ENCODE measurements at regions not wholly inside any gene's neighbourhood (a gene's known extent, or its start where the extent isn't known, plus 50 kb on each side); places are given as distances from the start of the nearest gene placed in this dataset.

DNA sequence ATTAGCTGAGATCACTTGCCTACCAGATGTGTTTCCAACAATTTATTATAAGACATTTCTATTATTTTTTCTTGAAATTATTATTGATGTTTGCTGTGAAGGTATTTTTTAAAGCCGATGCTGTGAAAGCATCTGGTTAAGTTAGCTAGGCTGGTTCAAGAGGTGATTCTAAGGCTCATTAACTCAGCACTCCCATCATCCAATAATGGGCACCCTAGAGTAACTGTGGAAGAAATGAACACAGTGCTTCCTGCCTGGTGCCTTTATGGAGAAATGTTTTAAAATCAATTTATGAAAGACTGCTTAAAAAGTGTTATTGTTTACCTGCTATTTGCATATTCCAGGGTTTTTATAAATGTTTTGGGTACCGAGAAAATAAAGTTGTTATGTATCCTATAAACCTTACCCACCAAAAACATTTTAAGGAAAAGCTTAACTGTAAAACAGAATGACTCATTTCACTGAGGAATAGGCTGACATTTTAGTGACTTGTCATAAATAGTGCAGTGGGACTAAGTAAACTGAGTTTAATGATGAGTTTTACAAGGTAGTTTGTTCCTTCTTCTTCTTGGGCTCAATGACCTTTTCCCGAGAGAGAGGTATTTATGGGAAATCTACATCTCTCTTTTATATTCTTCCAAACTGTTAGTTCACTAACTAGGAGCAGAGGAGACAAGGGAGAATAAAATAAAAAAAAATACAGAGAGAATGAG, 310.0 kb upstream of the AADAT start:
- H3K9me3 ChIP-seq: no peaks in the 10 kb centered on the region
- no peak for DNase-seq (ENCODE audit: low spot score)
- no peaks in the 10 kb centered on the region for H3K27me3 ChIP-seq
- TF ChIP-seq, protein P1, sequence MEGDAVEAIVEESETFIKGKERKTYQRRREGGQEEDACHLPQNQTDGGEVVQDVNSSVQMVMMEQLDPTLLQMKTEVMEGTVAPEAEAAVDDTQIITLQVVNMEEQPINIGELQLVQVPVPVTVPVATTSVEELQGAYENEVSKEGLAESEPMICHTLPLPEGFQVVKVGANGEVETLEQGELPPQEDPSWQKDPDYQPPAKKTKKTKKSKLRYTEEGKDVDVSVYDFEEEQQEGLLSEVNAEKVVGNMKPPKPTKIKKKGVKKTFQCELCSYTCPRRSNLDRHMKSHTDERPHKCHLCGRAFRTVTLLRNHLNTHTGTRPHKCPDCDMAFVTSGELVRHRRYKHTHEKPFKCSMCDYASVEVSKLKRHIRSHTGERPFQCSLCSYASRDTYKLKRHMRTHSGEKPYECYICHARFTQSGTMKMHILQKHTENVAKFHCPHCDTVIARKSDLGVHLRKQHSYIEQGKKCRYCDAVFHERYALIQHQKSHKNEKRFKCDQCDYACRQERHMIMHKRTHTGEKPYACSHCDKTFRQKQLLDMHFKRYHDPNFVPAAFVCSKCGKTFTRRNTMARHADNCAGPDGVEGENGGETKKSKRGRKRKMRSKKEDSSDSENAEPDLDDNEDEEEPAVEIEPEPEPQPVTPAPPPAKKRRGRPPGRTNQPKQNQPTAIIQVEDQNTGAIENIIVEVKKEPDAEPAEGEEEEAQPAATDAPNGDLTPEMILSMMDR (IDR thresholded peaks at IDR 0.05): no peak
- no peak overlapping the region for H3K27ac ChIP-seq
- no peak overlapping the region for H3K4me3 ChIP-seq
- no peaks in the 10 kb centered on the region for H3K4me1 ChIP-seq
- H3K36me3 ChIP-seq: no peaks in the 10 kb centered on the region

DNA sequence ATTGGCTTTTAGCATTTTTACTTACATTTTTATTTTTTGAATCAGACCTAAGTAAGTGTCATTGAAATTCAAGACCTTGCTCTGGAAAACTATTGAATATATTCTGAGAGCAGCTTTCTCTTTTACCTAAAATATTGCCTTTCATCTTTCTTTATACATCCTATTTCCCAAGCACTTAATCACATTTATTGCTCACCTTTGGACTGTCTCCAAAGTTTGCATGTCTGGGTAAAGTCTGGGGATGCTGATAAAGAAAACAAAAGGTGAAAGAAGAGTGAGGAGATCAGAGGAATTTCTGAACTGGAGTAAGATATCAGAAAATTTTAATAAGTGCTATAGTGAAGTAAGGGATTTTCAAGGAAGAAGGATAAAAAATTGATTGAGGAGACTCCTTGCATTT, 308.5 kb upstream of the AADAT start:
- H3K9me3 ChIP-seq: no peaks in the 10 kb centered on the region
- H3K4me3 ChIP-seq: no peak overlapping the region
- no peaks in the 10 kb centered on the region for H3K4me1 ChIP-seq
- no peak for DNase-seq (ENCODE audit: low spot score)
- no peaks in the 10 kb centered on the region for H3K36me3 ChIP-seq
- TF ChIP-seq, protein P1 (IDR thresholded peaks at IDR 0.05): no peak
- no peaks in the 10 kb centered on the region for H3K27me3 ChIP-seq
- no peak overlapping the region for H3K27ac ChIP-seq

DNA sequence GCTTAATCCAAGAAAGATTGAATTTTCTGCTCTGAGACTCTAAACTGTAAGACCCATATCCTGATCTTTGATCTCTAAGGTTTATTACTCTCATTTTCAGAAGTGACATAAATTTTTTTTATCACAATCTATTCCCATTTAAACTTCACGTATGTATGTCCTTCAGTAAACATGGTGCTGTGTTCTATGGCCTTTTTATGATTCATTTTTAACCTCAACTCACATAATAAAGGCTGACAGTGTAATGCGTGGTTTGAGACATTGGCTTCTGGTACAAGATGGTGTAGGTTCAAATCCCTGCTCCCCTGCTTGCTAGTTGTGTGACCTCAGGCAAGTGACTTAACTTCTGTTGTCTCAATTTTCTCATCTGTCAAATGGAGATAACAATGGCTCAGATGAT, 306.0 kb upstream of the AADAT start:
- Histone ChIP-seq H3K27me3 (no peaks in the 10 kb centered on the region), H3K36me3 (no peaks in the 10 kb centered on the region), H3K27ac (no peak overlapping the region), H3K4me1 (no peaks in the 10 kb centered on the region), H3K4me3 (no peak overlapping the region), H3K9me3 (no peaks in the 10 kb centered on the region)
- TF ChIP-seq, protein P1 (IDR thresholded peaks at IDR 0.05): no peak
- DNase-seq (ENCODE audit: low spot score): no peak

DNA sequence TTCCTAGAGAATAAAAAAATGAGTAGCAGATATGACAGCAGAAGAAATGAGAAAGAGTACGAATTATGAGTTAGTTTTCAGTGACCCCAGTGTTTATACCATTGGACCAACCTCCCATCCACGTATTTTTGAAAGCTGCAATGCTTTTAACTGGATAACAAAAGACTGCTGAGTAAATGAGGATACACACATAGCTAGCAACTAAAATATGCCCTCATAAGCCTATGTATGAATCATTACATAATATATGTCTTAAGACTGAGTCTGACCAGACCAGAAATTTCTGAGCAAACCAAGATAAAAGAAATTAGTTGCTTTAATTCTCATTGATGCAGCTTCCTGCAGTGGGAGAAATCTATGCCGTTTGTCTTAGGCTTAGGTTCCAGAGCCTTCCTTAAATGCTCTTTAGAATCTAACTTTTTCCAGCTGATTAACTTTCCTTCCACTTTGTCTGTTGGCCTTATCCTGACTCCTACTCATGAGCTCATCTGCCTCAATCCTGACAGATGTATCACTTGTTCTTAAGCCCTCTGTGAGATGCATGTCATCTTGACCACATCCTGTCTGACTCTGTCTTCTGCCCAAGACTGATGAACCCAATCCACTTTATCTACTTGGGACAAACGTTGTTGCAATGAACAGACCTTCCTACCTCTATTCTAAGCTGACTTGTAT, 301.4 kb upstream of the AADAT start:
- no peaks in the 10 kb centered on the region for H3K9me3 ChIP-seq
- DNase-seq (ENCODE audit: low spot score): no peak
- no peak overlapping the region for H3K27ac ChIP-seq
- TF ChIP-seq, protein P1 (IDR thresholded peaks at IDR 0.05): no peak
- H3K4me1 ChIP-seq: no peaks in the 10 kb centered on the region
- H3K4me3 ChIP-seq: no peak overlapping the region
- H3K27me3 ChIP-seq: no peaks in the 10 kb centered on the region
- no peaks in the 10 kb centered on the region for H3K36me3 ChIP-seq

DNA sequence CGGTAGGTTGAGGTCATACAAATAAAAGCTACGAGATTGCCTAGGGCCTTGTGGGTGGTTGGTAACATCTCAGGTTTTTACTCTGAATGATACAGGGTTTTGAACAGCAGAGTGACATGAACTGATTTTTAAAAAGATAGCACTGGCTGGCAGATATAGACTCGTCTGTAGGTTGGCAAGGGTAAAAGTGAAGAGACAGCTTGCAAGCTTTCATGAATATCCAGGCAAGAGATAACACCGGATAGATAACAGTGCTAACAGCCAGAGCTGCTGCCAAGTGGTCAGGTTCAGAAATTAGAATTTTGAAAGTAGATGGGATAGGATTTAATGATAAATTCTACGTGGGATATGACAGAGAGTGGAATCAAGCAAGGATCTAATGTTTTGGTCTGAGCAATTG, 299.7 kb upstream of the AADAT start:
- TF ChIP-seq, protein P1 (IDR thresholded peaks at IDR 0.05): no peak
- H3K27me3 ChIP-seq: no peaks in the 10 kb centered on the region

More for the DNA sequence above, 299.7 kb upstream of the AADAT start:
- Histone ChIP-seq H3K4me1 (no peaks in the 10 kb centered on the region), H3K9me3 (peaks cover 0 to 7% of the 10 kb centered on the region in 2 donors), H3K27ac (no peak overlapping the region), H3K4me3 (no peak overlapping the region), H3K36me3 (no peaks in the 10 kb centered on the region)
- DNase-seq (ENCODE audit: low spot score): no peak

All from right atrium auricular region (tissue), 2 donors.